ENCODE measurements at regions not wholly inside any gene's neighbourhood (a gene's known extent, or its start where the extent isn't known, plus 50 kb on each side); places are given as distances from the start of the nearest gene placed in this dataset.

GRCh38 chr4:14151101-14151500 is 523.6 kb upstream of the BOD1L1 start:
- H3K27ac ChIP-seq (ENCODE audit: low read length), result no peak overlapping the region
- H3K9me3 ChIP-seq (ENCODE audit: control insufficient read depth, insufficient read depth, low read length), result no peaks in the 10 kb centered on the region
- no peak overlapping the region for H3K4me3 Mint-ChIP-seq
- ATAC-seq (no peak), DNase-seq (no peak)
- H3K4me1 Mint-ChIP-seq, result no peaks in the 10 kb centered on the region
- intact Hi-C loops (cut with micrococcal nuclease), result no loop called here
- no peaks in the 10 kb centered on the region for H3K4me1 ChIP-seq (ENCODE audit: control insufficient read depth, insufficient read depth, low read length)
- no peaks in the 10 kb centered on the region for H3K9me3 Mint-ChIP-seq
- no peaks in the 10 kb centered on the region for H3K36me3 Mint-ChIP-seq
- H3K4me3 ChIP-seq (ENCODE audit: low read length), result no peak overlapping the region
- no peaks in the 10 kb centered on the region for H3K27me3 ChIP-seq (ENCODE audit: control insufficient read depth, insufficient read depth, low read length)
- no peak overlapping the region for H3K27ac Mint-ChIP-seq
- peaks cover 0 to 2% of the 10 kb centered on the region in 2 donors for H3K27me3 Mint-ChIP-seq (ENCODE audit: low read depth in 2 of 2)
- H3K36me3 ChIP-seq (ENCODE audit: control insufficient read depth, insufficient read depth, low read length), result no peaks in the 10 kb centered on the region
- TF ChIP-seq, protein P1, sequence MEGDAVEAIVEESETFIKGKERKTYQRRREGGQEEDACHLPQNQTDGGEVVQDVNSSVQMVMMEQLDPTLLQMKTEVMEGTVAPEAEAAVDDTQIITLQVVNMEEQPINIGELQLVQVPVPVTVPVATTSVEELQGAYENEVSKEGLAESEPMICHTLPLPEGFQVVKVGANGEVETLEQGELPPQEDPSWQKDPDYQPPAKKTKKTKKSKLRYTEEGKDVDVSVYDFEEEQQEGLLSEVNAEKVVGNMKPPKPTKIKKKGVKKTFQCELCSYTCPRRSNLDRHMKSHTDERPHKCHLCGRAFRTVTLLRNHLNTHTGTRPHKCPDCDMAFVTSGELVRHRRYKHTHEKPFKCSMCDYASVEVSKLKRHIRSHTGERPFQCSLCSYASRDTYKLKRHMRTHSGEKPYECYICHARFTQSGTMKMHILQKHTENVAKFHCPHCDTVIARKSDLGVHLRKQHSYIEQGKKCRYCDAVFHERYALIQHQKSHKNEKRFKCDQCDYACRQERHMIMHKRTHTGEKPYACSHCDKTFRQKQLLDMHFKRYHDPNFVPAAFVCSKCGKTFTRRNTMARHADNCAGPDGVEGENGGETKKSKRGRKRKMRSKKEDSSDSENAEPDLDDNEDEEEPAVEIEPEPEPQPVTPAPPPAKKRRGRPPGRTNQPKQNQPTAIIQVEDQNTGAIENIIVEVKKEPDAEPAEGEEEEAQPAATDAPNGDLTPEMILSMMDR (IDR thresholded peaks at IDR 0.05), result no peak
- 100% methylated on average over 2 of the region's 2 CpGs for WGBS (ENCODE audit: insufficient coverage)

- no peak overlapping the region for H3K27ac Mint-ChIP-seq
- H3K4me3 ChIP-seq (ENCODE audit: low read length), result no peak overlapping the region
- no peak overlapping the region for H3K4me3 Mint-ChIP-seq
- 91% methylated on average over 3 of the region's 4 CpGs for WGBS (ENCODE audit: insufficient coverage)
- peaks cover 0 to 13% of the 10 kb centered on the region in 2 donors for H3K27me3 Mint-ChIP-seq (ENCODE audit: low read depth in 2 of 2)
- no peak for DNase-seq
- H3K27ac ChIP-seq (ENCODE audit: low read length), result no peak overlapping the region
- no peaks in the 10 kb centered on the region for H3K9me3 Mint-ChIP-seq
- H3K9me3 ChIP-seq (ENCODE audit: control insufficient read depth, insufficient read depth, low read length), result no peaks in the 10 kb centered on the region
- no peaks in the 10 kb centered on the region for H3K36me3 ChIP-seq (ENCODE audit: control insufficient read depth, insufficient read depth, low read length)
- TF ChIP-seq, protein P1 (IDR thresholded peaks at IDR 0.05), result no peak
- no peaks in the 10 kb centered on the region for H3K4me1 ChIP-seq (ENCODE audit: control insufficient read depth, insufficient read depth, low read length)
- H3K4me1 Mint-ChIP-seq, result no peaks in the 10 kb centered on the region
- H3K27me3 ChIP-seq (ENCODE audit: control insufficient read depth, insufficient read depth, low read length), result no peaks in the 10 kb centered on the region
- H3K36me3 Mint-ChIP-seq, result no peaks in the 10 kb centered on the region
- intact Hi-C loops (cut with micrococcal nuclease), result no loop called here
- no peak for ATAC-seq
These were observed 525.5 kb upstream of the BOD1L1 start for GRCh38 chr4:14152834-14153519.

- no peak overlapping the region for H3K4me3 ChIP-seq (ENCODE audit: low read length)
- ATAC-seq (no peak), DNase-seq (no peak)
- H3K9me3 ChIP-seq (ENCODE audit: control insufficient read depth, insufficient read depth, low read length), result no peaks in the 10 kb centered on the region
- Mint-ChIP-seq H3K27ac (no peak overlapping the region), H3K4me1 (no peaks in the 10 kb centered on the region), H3K27me3 (ENCODE audit: low read depth in 2 of 2) (peaks cover 5 to 13% of the 10 kb centered on the region in 2 donors), H3K4me3 (no peak overlapping the region), H3K36me3 (no peaks in the 10 kb centered on the region), H3K9me3 (no peaks in the 10 kb centered on the region)
- no peaks in the 10 kb centered on the region for H3K4me1 ChIP-seq (ENCODE audit: control insufficient read depth, insufficient read depth, low read length)
- intact Hi-C loops (cut with micrococcal nuclease), result no loop called here
- H3K27ac ChIP-seq (ENCODE audit: low read length), result no peak overlapping the region
- H3K27me3 ChIP-seq (ENCODE audit: control insufficient read depth, insufficient read depth, low read length), result no peaks in the 10 kb centered on the region
- WGBS (ENCODE audit: insufficient coverage), result 89% methylated on average over 3 of the region's 3 CpGs
- TF ChIP-seq, protein P1 (IDR thresholded peaks at IDR 0.05), result no peak
- no peaks in the 10 kb centered on the region for H3K36me3 ChIP-seq (ENCODE audit: control insufficient read depth, insufficient read depth, low read length)
These were observed 528.3 kb upstream of the BOD1L1 start for GRCh38 chr4:14155803-14156202.

DNA sequence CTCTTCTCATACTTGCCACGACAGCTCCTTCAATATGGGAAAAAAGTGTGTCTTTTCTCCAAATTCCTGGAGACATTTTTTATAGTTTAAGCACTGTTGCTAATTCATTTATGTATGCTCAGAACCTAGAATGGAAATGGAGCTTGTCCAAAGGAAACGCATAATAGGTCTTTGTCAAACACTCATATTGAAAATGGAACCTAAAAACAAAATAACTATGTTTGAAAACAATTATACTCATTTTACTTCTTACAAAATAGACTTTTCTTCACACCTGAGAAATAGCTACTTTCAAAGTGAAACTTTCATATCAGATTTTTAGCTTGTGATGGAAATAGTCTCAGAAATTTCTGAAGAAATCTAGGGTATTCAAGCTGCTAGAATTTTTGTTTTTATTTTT is 529.7 kb upstream of the BOD1L1 start:
- Mint-ChIP-seq H3K27ac (no peak overlapping the region), H3K9me3 (no peaks in the 10 kb centered on the region), H3K27me3 (ENCODE audit: low read depth in 2 of 2) (peaks cover 5 to 13% of the 10 kb centered on the region in 2 donors), H3K36me3 (no peaks in the 10 kb centered on the region), H3K4me1 (no peaks in the 10 kb centered on the region), H3K4me3 (no peak overlapping the region)
- intact Hi-C loops (cut with micrococcal nuclease), result no loop called here
- Histone ChIP-seq H3K4me1 (ENCODE audit: control insufficient read depth, insufficient read depth, low read length) (no peaks in the 10 kb centered on the region), H3K27me3 (ENCODE audit: control insufficient read depth, insufficient read depth, low read length) (no peaks in the 10 kb centered on the region), H3K36me3 (ENCODE audit: control insufficient read depth, insufficient read depth, low read length) (no peaks in the 10 kb centered on the region), H3K9me3 (ENCODE audit: control insufficient read depth, insufficient read depth, low read length) (no peaks in the 10 kb centered on the region), H3K27ac (ENCODE audit: low read length) (no peak overlapping the region), H3K4me3 (ENCODE audit: low read length) (no peak overlapping the region)
- TF ChIP-seq, protein P1 (IDR thresholded peaks at IDR 0.05), result no peak
- no peak for DNase-seq
- ATAC-seq, result no peak
- 90% methylated on average over 2 of the region's 2 CpGs for WGBS (ENCODE audit: insufficient coverage)

Measured in natural killer cell (primary cell).